Midbrain (tissue), 1 donor: ENCODE measurements at regions not wholly inside any gene's neighbourhood (a gene's known extent, or its start where the extent isn't known, plus 50 kb on each side); places are given as distances from the start of the nearest gene placed in this dataset.

Experiments
- DNase-seq: peaks from one replicate; lab custom pipeline; 2025; lab: John Stamatoyannopoulos, UW

DNA sequence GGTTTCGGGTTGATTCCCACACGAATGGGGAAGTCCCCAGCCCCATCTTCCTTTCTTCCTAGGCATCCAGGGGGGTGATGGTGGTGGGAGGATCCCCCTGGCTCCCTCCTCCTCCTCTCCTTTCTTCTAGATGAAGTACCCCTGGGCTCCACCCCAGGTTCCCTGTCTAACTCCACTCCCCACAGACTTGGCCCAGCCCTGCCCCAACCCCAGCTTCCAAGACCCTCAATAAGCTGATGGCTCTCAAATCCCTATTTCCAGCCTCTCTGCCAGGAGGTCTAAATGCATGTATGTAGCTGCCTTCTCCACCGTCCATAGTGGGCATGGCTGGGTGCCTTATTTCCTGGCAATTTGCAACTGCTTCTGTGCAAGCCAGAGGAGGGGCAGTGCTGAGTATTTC, 383.7 kb downstream of the BCL11B start:
- no peak for DNase-seq

DNA sequence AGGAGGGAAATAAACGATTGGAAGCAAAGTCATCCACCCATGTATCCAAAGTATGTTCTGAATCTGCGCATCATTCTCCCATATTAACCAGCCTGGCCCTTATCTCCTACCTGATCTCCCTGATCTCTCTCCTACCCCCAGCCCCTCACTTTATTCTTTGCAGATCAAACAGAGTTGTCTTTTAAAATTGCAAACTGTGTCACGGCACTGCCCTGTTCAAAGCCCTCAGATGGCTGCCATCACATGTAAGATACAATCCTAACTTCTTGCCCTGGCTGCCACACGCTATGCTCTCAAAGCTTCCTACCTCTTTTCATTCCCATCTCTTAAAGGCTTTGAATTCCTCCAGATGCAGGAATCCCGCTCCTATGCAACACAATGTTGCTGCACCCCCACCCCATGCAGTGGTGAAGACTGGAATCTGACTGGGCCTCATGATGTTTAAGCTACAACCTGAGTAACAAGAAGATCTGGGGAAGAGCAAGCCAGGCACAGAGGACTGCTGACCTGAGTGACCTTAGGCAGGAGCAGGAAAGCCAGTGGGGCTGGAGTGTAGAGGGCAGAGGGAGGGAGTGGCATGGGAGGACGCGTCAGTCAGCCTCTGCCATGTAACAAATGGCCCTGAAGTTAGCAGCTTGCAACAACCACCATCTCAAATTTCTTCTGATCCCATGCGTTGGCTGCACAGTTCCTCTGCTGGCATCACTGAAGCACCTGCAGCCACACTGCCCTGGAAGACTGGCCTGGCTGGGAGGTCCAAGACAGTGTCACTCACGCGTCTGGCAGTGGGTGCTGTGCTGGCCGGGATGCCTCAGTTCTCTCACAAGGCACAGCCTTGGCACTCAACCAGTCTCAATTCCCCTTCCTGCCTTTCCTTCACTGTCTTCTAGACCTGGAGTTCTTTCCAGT, 382.8 kb downstream of the BCL11B start:
- no peak for DNase-seq

DNA sequence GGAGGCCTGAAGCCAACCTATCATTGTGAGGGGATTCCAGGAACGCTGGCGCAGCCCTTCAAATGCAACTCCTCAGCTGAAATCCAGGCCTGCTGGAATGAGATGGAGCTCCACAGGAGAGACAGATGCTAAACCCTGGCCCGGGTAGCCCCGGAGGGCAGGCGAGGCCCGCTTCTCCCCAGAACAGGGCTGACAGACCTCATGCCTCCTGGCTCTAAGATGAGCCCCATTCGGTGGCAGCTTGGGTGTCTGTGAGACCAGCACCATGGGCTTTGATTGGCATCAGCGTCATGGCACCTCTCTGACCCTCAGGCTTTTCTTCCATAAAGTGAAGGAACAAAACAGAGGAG, 382.2 kb downstream of the BCL11B start:
- DNase-seq = no peak

DNA sequence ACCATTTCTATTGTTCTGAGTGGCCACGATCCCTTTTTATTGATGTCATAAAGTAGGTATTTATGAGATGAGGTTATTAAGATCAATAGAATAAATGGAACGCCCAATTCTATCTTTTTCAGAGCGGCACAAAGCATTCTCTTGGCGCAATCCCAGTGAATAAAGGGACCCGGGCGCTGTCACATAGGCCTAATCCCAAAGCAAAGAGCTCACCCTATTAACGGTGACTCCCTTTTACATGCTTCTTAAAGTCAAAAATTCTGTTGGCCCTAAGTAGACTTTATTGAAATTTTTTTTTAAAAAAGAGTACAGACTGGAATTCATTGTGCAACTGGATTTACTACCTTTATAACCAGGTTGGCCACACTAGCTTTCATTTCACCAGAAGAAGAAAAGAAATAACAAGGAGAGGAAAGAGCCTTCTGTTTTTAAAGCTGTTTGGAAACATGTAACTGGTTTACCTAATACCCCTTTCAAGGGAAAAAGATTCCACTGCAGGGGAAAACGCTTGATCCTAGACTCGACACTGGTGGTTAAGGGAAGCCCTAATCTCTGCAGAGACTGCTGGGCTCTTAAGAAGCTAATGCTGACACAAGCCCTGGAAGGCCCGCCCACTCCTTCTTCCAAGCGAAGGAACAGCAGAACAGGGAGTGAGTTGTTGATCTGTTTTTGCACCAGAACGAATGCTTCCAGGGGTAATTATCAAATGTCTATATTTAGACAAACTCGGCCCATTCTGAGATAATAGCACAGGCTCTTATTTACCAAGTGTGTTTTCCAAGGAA, 381.2 kb downstream of the BCL11B start:
- no peak for DNase-seq

DNA sequence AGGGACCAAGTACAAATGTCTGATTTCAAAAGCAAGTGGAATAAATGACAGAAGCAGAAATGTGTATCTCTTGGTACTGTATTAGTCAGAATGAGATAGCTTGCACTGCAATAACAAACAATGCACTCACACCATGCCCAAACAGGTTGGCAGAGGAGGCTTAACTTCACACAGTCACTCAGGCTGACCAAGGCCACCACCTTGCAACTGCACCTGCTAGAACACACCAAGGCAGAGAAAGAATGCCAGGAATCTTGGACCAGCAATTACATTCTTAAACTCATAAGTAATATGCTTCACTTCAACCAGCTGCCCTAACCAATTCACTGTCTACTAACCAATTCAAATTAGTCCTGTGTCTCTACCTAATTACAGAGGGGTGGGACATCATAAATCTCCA, 378.3 kb downstream of the BCL11B start:
- no peak for DNase-seq

DNA sequence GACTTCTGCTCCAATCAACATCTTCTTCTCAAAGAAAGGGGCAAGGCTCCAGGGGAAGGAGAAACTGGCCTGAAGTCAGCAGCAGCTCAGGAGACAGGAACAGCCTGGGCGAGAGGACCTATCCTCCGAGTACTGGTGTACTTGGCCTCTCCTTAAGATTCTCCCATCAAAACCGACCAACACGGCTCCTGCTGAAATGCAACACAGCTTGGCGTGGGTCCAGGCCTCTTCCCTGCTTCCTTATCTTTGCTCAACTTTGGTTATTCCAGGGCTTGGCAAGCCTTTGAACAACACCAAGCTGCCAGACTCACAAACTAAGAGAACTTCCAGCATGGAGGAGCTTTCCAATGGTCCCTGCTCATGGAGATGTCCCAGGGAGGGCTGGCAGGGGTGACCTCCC, 377.4 kb downstream of the BCL11B start:
- DNase-seq = no peak

DNA sequence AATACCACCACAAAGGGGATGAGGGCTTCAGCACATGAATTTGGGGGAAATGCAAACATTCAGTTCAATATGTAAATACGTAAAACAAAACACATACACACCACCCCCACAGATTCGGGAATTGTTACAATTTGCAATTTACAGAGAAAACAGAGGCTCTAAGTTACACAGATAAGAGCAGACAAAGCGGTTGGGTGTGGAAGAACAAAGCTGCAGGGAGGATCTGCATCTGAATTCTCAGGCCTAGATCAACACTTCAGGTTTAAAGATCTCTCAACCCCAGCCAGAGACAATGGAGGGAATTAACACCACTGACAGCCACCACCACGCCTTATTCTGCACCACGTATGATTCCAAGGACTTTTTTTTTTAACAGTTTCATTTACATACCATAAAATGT, 375.5 kb downstream of the BCL11B start:
- DNase-seq = no peak

DNA sequence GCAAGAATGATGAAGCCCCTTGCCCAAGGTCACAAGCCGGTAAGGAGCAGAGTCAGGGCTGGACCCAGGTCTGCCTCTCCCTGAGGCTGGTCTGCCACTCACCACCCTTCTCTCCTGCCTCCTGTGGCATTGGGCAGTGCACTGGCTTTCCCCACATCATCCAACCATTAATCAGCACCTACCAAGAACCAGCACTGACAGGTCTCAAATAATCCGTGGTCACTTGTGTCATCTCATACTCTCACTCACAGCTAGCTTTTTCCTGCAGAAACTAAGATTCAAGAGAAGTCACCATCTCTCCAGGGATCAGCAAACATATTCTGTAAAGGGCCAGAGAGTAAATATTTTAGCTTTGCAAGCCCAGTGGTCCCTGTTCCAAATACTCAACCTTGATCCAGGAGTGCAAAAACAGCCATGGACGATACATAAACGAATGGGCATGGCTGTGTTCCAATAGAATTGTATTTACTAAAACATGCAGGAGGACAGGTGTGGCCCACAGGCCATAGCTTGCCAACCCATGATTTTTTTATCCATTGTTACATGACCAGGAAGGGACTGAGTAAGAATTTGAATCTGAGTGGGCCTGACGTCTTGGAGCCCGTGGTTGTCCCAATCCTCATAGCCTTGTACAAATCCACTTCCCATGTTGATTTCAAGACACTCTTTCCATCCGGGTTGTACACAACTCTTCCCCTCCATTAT, 374.2 kb downstream of the BCL11B start:
- DNase-seq = no peak

DNA sequence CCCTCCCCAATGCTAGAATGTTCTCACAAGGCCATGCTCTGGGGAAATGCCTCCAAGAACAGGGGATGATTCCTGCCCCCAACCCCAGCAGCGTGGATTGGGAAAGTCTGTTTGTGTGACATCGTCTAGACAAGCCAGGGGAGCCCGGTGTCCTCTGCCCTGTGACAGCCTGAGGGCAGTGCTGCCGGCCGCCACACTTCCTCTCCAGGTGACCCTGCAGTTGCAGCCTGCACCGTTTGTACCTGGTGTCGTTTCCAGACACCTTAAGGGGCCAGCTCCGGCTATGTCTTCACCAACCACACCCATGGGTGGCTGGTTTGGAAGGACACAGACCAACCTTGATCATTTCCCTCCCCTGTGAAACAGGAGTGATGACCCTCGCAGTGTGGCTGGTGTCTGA, 372.6 kb downstream of the BCL11B start:
- DNase-seq = no peak

DNA sequence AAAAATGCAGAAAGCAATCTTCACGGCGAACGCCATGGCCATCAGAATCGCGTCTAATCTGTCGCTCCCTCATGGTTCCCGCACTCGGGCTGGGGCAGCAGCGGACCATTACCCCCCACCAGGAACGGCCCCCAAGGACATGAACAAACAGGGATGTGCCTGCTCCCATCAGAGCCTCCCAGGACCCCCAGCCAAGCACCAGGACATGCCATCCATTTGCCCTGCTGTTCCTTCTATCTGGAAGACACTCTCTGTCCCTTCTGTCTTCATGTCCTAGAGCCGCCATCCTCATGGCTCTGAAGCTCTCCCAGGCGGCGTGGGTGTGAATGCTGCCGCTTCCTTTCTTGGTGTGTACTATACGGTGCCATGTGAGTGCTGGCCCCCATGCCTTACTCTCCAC, 371.8 kb downstream of the BCL11B start:
- no peak for DNase-seq

DNA sequence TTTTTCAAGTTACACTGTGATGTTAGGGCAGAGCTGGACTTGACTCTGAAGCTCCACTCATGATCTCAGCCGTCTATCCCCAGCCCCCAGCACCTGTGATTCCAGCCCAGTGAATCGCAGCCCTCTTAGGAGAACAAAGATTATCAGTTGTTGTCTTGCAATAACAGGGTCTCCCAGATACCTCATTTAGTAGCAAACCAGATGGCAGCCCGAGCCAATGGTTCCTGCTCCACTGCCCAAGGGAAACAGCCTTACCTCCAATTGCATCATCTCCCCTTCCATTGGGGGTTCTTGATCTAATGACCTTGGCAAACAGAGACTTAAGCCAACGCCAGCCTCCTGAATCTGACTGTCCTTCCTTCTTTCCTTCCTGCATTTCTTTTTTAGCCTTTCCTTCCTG, 371.2 kb downstream of the BCL11B start:
- DNase-seq = no peak

DNA sequence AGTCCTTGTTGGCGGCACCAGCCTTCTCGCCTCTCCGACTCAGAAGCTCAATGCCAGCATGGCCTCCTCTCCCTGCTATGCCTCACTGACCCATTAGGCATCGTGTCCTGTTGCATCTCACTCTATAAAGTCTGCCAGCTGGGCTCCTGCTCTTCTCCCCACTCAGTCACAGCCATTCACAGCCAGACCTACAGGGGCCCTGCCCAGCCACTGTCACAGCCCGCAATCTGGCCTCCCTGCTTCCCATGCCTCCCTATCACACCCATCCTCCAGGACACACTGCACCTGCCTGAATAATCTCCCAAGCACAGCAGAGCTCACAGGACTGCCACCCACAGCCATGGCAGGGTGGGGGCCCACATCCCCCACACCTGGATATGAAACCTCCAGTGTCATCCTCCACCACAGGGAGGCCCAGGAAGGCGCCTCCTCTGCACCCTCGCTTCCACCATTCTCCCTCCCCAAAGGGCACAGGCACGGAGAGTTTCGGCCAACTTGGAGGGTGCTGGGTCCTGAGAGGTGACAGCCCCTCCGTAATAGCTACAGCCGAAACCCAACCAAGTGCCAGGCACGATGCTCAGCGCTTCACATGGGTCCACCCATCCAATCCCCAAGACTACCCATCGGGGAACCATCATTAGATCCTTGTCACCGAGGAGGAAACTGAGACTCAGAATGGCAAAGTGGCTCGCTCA, 370.3 kb downstream of the BCL11B start:
- no peak for DNase-seq

DNA sequence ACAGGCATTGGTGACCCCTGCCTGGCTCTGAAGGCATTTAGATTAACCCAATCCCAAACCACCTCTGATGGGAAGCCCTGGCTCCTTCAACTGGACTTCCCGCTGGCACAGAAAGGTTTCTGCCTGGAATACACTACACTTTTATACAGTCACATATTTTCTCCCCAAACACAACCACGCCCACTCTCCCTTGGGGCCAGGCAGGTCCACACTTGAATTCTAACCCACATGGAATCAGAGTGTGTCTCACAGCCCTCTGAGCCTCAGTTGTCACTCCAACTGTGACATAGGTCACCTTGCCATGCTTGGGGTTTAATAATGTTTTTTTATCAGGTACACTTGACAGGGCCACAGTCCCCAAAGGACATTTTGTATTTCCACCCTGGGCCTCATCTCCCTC, 368.6 kb downstream of the BCL11B start:
- no peak for DNase-seq

DNA sequence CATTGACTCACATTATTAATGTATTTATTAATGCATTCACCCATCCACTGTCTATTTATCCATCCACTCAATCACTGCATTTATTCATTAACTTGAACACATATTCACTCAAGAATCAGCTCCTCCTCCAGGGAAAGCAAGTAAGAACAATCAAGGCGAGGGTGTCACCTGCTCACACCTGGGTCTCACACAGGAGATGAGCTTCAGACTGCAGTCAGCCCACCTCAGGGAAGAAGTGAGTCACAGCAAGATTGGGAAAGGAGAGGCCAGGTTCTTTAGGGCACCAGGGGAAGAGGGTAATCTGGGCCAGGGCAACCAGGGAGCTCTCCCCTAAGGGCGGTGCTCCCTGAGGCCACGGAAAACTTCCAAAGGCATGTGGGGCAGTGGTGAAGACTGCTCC, 367.3 kb downstream of the BCL11B start:
- DNase-seq = no peak

DNA sequence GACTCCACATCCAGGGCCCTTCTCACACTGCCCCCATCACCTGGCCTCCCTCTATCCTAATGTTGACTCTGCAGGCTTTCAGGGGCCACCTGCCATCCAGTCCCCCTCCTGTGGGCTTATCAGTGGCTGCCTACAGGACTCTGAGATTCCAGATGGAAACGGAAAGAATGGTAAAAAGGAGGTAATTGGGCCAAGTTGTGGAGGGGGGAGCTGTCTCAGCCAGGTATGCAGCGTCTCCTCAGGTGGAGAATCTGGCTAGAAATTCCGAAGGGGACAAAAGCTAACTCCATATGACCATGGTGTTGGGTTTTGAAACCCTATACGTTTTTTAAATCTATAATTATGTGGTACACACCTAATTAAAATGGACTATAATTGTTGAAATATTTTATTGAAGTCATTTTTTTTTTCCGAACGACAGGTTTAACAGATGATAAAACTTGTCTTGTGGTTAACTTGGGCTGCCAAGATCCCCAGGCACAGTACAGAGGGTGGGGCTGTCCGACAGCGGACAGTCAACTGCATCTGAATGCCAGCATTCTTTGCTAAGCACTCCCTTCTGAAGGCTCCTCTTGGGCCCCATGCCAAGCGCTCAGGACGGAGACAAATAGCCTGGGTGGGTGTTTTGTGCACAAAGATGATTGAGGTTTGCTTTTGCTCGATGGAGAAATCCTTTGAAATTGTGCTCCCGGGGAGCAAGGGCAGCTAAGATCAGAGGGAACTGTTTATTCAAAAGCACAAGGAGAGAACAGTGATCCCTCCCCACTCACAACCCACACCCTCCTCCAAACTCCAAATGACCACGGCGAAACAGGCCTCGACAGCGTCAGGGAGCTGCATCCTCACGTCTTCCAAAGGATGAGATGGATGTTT, 365.6 kb downstream of the BCL11B start:
- no peak for DNase-seq

DNA sequence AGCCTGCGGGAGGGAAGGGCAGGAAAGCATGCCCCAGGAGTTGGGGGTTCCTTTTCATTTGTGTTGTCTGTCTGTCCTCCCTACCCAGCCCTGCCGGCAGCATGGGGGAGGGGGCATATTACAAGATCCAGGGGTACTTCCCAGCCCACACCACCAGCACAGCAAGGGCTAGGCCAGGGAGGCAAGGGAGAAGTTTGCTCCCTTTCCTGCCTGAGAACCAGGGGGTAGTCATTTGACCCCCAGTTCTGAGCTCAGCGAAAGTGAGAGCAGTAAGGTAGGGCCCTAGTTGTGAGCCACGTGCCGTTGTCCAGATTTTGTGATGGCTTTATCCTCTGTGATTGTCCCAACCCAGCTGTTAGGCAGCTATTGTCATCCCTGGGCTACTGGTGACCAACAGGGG, 364.7 kb downstream of the BCL11B start:
- no peak for DNase-seq

DNA sequence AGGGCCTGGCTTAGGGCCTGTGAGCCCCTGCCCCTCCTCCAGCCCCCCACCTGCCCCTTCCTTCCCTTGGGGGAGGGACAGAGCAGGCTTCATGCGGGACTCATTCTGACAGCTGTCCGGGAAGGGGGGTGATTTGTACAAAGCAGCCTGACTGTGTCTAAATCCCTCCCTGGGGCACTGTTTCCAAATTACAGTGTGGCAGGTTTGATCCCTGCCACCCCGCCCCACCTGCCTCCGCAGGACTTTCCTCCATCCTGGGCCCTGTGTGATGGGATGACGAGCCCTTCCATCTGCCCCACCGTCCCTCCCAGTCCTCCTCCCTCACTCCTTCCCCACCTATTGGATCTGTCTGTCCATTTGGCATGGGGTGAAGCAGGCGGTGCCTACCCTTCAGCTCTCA, 363.9 kb downstream of the BCL11B start:
- no peak for DNase-seq

DNA sequence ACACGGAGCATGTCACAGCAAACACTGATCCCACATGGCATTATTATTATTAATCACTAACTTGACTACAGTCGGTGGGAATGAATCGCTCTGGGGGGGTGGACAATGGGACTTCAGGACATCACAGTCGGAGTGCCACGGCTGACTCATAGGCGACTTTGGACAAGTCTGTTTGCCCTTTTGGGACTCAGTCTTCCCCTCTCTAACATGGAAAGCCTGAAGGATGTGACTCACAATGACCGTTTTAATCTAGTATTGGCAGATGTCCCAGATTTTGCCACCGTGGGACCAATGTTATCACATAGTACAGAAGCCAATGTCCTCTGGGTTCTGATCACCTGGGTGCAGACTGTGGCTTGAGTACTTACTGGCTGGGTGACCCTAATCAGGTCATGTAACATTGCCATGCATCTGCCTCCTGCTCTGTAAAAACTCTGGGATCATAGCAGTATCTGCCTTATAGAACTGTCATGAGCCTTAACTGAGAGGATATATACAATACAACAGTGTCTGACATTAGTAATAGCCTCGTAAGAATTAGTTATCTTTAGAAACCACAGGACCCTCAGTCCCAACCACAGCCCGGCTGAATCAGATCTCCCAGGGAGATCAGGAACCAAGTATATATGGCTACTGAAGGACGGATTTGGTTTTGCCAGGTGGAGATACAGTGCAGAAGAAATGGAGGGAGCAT, 362.6 kb downstream of the BCL11B start:
- DNase-seq = no peak

DNA sequence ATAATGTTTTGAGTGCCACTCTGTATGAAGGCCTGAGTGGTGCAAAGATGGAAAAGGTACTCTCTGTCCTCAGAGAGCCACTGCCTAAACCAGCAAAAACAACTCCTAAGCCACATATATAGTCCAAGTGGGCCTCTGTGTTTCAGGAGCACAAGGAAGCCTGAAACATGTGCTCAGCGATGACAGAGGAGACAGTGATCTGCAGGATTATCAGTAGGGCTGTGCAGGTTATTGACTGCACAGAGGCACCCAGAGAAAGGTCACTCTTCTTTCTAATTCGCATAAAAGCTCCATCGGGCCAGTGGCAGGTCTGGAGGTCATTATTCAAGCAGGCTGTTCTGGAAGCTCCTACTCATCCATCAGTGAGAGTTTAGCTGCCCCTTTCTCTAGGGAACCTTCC, 361.9 kb downstream of the BCL11B start:
- no peak for DNase-seq

DNA sequence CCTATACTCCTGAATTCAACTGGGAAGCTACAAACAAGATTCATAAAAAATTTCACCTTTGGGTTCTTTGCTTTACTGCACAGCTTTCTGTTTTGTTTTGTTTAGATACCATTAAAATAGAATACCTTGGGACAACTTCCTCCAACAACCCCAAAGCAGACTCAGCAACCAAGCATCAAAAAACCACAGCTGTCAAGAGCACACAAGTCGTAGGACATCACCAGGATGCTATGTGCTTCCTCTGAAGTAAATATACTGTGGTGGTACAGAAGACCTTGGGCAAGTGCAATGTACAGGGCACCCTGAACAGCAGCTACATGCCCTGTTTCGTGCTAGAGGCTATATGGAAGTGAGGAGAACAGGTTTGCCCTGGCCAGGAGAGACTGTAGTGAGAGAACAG, 359.3 kb downstream of the BCL11B start:
- DNase-seq = no peak
